ENCODE measurements at regions not wholly inside any gene's neighbourhood (a gene's known extent, or its start where the extent isn't known, plus 50 kb on each side); places are given as distances from the start of the nearest gene placed in this dataset.
"Not testable (repeated sequence)": the region's sequence is repeated elsewhere in the genome, so short reads cannot be mapped to it uniquely, and the experiment has no call there.

DNA sequence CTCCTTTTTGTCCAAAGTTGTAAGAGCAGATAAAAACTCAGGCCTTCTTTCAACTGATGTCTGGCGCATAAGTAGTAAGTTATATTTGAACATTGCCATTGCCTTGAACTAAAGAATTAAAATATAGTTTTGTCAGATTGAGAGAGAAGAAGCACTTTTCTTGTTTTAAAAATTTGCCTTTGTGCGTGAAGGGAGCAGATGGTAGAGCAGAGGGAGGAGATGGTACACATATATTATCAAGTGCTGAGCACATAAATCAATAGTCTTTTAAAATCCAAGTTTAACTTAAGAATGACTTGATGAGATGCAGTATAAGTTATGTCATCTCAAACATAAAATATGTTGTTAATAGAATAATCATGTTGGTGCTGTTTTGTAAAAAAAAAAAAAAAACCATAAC, 504.6 kb upstream of the KLHL1 start:
- DNase-seq, result no peak

DNA sequence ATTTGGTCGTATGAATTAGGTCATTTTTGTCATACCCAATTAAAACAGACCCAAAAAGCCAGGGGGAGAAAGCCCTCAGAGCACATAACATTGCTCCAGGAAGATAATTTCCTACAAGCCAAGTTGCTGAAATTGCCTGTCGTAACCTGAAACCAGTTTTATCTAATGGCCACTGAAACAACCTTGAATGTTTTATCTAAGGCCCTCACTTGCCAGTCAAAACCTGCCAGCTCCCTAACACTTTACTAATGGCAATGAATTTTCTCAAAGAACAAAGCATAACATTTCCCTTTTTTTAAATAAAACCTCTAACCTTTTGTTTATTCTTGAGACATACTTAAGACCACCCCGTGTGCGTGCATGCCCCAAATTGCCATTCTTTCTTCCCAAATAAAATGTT, 496.2 kb upstream of the KLHL1 start:
- no peak for DNase-seq

DNA sequence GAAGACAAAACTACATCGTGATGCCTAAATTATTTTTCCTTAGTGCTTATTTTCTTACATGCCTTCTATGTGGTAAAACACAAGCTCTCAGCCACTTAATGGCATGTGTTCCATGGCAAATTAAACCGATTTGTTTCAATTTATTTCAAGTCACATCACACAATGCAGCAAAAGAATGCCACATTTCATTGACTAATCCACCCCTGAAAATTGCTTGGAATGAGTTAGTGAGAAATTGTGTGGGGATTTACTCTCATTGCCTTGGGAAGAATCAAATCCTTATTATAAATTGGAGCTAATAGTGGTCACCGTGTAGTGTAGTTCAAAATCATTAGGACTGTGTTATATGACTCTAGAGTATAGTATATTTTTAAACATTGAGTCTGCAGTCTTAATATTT, 485.5 kb upstream of the KLHL1 start:
- DNase-seq, result no peak

DNA sequence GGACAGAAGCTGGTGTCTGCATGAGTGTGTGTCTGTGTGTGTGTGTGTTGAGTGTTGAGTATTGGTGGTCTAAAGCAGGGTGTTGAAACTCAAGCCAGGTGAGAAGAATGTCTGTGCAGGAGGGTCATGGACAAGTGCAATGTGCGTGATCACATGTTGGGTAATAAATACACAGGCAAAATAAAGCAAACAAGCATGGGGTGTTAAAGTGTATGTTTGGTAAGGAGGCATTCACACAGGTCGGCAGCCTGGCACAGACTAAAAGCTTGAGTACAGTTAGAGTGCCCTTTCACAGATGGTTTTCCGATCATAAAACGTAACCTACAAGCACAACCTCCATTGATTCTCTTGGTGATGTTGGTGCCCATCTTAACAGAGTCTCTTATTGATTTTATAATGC, 476.9 kb upstream of the KLHL1 start:
- DNase-seq, result no peak

DNA sequence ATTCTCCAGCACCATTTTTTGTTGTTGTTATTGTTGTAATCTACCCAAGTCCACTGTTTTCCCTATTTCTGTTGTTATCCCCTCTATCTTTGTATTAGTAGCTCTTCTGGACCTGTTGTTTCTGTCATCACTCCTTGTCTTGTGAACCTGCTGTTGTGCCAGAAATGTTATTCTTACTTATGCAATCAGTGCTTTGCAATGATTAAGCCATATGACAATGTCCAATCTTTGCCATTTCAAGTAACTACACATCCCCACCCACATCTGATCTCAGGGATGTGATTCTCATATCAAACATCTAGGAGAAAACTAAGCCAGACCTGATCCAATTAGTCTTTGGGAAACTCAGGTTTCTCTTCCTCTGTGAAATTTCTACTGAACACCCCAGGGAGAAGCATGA, 472.6 kb upstream of the KLHL1 start:
- DNase-seq, result no peak

DNA sequence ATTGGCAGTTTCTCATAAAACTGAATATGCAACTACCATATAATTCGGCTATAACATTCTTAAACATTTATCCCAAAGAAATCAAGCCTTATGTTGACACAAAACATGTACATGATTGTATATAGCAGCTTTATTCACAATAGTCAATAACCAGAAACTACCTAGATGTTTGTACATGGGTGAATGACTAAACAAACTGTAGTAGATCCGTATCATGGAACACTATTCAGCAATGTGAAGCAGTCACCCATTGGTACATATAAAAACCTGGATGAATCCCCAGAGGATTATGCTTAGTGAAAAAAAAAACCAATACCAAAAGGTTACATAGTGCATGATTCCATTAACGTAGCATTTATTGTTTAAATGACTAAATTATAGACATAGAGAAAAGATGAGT, 471.7 kb upstream of the KLHL1 start:
- no peak for DNase-seq

DNA sequence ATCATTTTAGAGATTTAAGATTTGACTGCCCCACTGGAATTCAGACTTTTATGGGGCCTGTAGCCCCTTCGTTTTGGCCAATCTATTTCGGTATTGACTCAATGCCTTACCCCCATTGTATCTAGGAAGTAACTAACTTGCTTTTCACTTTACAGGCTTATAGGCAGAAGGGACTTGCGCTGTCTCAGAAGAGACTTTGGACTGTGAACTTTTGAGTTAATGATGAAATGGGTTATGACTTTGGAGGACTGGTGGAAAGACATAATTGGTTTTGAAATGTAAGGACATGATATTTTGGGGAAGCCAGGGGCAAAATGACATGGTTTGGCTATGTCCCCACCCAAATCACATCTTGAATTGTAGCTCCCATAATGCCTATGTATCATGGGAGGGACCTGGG, 463.0 kb upstream of the KLHL1 start:
- no peak for DNase-seq

DNA sequence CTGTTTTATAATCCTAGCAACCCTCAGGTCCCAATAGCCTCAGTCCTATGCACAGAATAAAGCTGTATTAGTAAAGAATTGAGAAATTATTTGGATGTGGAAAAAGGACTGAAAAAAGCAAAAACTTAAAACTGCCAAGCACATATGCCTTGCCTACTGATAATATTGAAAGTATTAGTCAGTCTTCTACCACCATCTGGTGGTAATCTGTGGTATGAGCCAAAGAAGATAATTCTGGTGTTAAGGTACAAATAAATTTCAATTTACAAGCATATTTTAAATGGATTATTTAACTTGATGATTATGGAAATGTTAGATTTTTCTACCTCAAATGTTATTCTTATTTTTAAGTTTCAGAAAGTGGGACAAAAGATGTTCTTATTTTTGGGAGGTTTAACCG, 460.3 kb upstream of the KLHL1 start:
- DNase-seq, result peak; percentile 0

DNA sequence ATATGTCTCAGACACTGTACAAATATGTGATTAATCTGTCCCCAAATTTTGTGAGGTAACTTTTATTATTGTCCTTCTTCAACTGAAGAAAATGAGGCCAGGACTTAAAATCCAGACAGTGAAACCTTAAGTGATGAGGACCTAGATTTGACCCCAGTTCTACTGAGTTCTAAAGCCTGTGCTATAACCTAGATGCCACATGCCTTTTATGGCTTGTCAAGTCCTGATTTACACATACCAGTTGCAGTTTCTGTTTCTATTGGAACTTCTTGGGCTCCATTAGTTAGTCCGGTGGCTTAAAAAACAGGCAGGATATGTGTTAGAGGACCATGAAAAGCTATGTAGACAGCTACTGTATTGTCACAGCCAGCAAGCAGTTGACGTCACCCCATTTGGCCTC, 436.5 kb upstream of the KLHL1 start:
- no peak for DNase-seq

DNA sequence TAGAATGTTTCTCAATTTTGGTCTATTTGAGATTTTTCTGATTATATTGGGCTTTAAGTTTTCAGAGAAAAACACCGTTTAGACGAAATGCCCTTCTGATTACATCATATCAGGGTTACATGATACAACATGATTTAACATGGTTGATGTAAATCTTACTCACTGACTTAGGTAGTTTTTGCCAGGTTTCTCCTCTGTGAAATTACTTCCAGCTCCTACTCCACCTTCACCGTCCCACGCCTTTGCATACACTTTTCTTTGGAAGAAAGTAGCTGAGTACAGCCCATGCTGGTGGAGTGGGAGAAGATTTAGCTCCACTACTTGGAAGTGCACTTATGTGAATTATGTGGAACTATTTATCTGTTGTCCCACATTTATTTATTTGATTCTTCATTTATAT, 433.2 kb upstream of the KLHL1 start:
- DNase-seq, result no peak

DNA sequence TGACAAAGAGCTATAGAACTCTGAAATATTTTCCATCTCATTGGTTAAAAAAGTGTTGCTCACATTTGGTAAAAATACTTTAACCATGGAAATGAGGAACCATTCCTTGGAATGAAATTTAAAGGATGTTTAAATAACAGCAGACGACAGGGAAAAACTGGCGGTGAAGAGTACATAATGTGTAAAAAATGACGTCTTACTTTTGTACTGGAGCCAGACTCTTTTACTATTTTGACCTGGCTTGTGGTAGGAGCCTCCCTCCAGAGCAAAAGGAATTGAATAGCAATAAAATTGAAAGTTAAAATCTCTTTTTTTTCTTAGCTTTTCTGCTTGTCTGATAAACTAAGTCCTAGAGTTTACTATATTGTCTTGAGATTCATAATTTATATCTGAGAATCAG, 426.2 kb upstream of the KLHL1 start:
- DNase-seq, result no peak

DNA sequence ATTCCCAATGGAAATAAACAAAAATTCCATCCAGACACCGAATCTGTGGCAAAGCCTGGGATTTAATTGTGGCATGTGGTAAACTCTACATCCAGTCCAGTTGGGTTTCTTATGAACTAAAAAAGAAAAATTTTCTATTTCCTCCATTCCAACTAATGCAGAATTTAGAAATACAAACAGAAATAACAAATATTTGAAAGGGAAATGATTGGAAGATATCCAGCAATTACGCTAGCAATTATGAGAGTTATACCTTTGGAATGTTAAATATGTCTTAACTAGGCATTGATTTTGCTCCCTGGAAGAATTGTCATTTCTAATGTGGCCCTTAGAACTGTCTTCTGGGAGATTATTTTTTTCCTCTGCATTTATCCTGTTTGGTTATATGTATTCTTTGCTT, 421.4 kb upstream of the KLHL1 start:
- DNase-seq, result no peak

DNA sequence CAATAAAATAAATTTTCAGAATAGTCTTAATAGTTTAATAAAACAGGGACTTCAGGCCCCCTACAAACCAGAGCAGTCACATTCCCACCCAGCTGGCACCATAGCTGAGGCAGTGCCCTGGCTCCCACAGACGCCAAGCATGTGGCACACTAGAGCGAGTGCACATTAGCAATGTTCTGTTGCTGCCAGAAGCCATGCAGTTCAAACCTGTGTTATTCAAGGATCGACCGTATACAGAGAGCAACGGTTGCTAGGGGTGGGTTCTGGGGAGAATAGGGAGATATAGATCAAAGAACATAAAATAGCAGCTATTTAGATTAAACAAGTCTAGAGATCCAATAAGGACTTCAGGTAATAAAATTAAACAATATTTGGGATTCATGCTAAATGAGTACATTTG, 419.3 kb upstream of the KLHL1 start:
- no peak for DNase-seq

DNA sequence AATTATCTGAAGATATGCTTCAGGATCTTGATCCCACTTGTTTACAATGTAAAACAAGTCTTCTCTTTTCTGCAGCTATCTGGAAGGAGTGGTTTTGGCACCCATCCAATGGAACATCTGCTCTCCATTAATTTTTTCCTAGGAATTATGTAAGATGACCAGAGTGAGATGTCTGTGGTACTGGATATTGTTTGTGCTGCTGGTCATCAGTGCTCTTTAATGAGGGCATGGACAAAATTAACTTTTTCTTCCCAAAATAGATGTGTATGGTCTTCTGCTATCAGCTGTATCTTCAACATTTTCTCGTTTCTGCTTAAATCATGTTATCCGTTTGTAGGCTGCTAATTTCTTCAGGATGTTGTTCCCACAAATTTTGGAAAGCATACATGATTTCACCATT, 415.4 kb upstream of the KLHL1 start:
- no peak for DNase-seq

DNA sequence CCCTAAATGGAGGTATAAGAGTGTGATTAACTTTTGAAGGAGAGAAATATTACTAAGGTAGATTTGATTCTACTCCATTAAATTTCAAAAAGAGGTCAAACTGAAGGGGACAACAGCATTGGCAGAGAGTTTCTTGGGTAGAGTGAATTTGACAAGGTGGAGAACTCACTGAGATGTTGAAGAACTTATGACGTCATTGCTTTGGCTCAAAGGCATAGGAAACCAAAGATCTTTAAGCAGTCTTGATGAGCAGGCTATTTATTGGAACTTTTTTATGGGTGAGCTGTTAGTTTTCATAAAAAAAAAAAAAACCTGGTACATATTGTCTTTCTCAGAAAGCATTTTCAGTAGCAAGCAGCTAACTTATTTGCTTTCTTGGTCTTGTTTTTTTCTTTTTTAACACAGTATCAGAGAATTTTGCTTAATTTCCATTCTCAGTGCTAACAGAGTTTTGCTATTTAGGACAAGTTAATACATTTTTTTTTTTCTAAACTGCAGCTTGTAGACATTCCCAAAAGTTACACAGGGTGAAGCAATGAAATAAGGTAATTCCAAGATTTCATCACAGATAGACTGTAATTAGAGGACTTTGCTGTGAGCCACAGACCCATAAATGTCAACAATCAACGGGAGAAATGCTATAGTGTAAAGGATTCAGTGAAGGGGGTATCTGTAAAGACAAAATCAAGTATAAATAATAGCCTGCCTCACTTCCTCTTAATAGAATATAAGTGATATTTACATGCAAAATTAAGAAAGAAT, 412.2 kb upstream of the KLHL1 start:
- no peak for DNase-seq

DNA sequence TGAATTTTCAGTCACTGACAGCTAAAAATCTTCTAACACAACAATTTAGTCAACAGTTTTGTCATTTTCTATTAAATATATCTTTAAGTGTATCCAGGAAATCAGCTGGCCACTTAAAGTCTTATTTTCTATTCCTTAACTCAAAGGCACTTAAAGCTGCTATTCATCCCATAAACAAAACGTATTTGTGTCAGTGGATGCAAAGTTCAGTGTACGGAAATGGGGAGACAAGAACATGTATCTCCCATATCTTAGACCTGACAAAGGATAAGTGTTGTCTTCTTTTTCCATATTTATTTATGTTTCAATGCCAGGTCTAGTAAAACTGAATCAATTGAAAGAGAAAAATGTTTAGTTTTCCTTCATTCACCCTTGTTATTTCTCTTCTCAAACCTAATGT, 409.8 kb upstream of the KLHL1 start:
- DNase-seq, result no peak

DNA sequence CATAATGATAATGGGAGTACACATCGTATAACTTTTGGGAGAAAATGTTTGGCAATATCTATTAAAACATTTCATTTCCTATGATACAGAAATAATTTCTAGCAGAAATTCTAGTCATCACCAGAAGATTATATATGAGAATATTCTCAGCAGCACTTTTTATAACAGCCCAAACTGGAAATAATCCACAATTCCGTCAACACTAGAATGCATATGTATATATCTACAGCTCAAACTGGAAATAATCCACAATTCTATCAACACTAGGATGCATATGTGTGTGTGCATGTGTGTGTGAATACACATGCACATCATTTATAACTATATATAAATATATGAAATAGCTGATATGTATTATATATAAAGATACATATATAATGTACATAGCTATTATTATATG, 408.0 kb upstream of the KLHL1 start:
- no peak for DNase-seq

DNA sequence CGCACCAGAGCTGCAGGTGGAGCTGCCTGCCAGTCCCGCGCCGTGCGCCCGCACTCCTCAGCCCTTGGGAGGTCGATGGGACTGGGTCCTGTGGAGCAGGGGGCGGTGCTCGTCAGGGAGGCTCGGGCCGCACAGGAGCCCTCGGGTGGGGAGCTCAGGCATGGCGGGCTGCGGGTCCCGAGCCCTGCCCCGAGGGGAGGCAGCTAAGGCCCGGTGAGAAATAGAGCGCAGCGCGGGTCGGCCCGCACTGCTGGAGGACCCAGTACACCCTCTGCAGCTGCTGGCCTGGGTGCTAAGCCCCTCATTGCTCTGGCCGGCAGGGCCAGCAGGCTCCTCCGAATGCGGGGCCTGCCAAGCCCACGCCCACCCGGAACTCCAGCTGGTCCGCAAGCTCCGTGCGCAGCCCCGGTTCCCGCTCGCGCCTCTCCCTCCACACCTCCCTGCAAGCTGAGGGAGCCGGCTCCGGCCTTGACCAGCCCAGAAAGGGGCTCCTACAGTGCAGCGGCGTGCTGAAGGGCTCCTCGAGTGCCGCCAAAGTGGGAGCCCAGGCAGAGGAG, 403.7 kb upstream of the KLHL1 start:
- DNase-seq, result not testable (repeated sequence)

DNA sequence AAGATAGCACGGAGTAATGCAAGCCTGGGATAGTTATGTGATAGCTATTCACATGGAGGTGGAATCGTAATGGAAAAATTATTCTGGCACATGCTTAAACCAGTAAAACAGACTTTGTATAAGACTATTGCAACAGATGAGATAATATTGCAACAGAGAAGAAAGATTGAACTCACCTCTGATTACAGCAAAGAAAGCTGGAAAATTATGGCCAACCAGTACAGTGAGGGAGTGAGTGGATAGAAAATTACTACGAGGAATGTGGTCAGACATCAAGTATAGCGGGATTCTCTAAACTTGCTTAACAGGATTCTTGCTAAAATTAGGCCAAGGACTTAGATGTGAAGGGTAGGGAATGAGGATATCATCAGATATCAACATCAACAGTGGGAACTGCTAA, 397.6 kb upstream of the KLHL1 start:
- DNase-seq, result no peak

DNA sequence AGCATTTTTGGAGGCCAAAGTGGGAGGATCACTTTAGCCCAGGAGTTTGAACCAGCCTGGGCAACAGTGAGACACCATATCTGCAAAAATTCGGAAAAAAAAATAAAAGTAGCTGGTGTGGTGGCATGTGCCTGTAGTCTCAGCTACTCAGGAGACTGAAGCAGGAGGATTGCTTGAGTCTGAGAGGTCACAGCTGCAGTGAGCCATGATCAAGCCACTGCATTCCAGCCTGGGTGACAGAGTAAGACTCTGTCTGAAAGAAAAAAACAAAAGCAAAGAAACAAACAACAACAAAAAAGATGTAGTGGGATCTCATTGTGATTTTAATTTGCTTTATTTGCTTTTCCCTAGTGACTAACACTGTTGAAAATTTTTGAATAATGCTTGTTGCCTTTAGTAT, 394.7 kb upstream of the KLHL1 start:
- DNase-seq, result no peak

DNA sequence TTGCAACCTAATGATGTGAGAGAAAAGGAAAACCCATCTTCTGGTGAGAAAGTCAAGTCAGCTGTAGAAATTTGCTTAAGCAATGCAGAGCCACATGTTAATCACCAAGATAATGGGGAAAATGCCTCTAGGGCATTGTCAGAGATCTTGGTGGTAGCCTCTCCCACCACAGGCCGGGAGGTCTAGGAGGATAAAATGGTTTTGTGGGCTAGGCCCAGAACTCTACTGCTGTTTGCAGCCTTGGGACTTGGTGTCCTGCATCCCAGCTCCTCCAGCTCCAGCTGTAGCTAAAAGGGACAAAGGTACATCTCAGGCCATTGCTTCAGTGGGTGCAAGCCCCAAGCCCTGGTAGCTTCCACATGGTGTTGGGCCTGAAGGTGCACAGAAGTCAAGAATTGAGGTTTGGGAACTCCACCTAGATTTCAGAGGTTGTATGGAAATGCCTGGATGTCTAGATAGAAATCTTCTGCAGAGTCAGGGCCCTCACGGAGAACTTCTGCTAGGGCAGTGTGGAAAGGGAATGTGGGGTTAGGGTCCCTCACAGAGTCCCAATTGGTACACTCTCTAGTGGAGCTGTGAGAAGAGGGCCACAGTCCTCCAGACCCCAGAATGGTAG, 382.2 kb upstream of the KLHL1 start:
- DNase-seq, result no peak

DNA sequence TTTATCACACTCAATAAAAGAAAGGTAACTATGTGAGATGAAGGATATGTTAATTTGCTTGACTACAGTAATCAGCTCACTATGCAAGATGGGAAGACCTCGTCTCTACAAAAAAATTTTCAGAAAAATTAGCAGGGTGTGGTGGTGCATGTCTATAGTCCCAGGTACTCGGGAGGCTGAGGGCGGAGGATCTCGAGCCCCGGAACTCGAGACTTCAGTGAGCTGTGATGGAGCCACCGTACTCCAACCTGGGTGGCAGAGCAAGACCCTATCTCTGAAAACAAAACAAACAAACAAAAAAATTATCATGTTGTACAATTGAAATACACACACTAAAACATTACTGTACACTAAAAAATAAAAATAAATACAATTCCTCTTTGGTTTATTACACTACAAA, 376.7 kb upstream of the KLHL1 start:
- no peak for DNase-seq

DNA sequence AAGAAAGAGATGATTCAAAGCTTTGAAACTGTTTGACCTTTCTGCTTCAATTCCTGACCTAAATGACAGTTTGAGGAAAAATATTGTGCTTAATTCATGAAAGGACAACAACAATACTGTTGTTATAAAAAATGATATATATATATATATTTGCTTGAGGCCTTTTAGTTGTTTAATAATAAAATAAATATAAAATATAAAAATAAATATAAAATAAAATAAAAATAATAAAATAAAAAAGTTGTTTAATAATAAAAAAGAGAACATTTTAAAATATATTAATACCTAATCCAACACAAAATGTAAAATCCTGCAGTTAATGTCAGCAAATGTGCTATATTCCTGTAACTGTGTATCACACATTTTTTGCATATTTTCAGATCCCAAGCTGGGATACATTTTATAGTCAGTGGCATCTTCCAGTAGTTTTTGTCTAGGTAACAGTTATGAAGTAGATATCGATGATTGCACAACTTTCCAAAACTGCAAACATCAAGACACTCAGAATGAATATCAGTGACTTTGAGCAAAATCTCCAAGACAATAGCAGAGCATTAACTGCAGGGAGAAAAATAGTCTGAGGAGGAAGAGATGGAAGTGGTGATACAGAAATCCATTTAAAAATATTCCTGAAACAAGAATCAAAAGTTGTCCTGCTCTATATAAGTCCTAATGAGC, 375.5 kb upstream of the KLHL1 start:
- DNase-seq, result no peak

DNA sequence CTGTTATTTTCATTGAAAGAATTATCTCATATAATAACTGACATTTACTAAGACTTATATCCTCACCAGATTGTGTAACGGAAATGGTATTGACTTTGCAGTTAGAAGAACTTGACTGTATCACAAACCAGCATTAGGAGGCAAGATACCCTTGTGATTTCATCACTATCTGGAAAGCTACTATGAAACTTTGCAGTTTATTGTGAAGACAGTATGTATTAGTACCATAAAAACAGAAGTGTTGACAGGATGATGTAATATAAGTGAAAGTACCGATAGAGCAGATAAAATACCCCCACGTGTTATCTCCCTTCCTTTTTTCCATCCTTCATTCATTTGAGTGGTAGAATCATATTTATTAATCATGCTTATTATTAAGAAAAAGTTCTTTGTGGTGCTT, 365.7 kb upstream of the KLHL1 start:
- no peak for DNase-seq
